GM21526 (cell line): ENCODE measurements at regions not wholly inside any gene's neighbourhood (a gene's known extent, or its start where the extent isn't known, plus 50 kb on each side); places are given as distances from the start of the nearest gene placed in this dataset.

Experiments
- ATAC-seq: cut with Tn5 transposase; IDR thresholded peaks from one replicate; pipeline ENCODE4 v1.9.1; 2021; ENCODE audit warnings: moderate library complexity; ENCODE audit not compliant: unreplicated experiment, low FRiP score

- ATAC-seq: no peak
These were observed 69.0 kb upstream of the ZSWIM6 start for GRCh38 chr5:61263072-61263471.

GRCh38 chr5:61263561-61264272 lies 68.3 kb upstream of the ZSWIM6 start:
- no peak for ATAC-seq

GRCh38 chr5:61264273-61264661 lies 67.8 kb upstream of the ZSWIM6 start:
- ATAC-seq: no peak

GRCh38 chr5:61267116-61267515 lies 64.9 kb upstream of the ZSWIM6 start:
- no peak for ATAC-seq

GRCh38 chr5:61268871-61269270 lies 63.2 kb upstream of the ZSWIM6 start:
- ATAC-seq: no peak

GRCh38 chr5:61270510-61271165 lies 61.4 kb upstream of the ZSWIM6 start:
- ATAC-seq: no peak

GRCh38 chr5:61272688-61273087 lies 59.4 kb upstream of the ZSWIM6 start:
- ATAC-seq: no peak

GRCh38 chr5:61273279-61273975 lies 58.6 kb upstream of the ZSWIM6 start:
- ATAC-seq: no peak

- ATAC-seq: no peak
These were observed 57.5 kb upstream of the ZSWIM6 start for GRCh38 chr5:61274511-61274911.

- ATAC-seq: no peak
These were observed 56.2 kb upstream of the ZSWIM6 start for GRCh38 chr5:61275841-61276240.

GRCh38 chr5:61277190-61277589 lies 54.9 kb upstream of the ZSWIM6 start:
- no peak for ATAC-seq

GRCh38 chr5:61277781-61278180 lies 54.3 kb upstream of the ZSWIM6 start:
- ATAC-seq: no peak

GRCh38 chr5:61279725-61280124 lies 52.3 kb upstream of the ZSWIM6 start:
- ATAC-seq: no peak

- no peak for ATAC-seq
These were observed 51.9 kb upstream of the ZSWIM6 start for GRCh38 chr5:61280205-61280604.

- ATAC-seq: no peak
These were observed 51.2 kb upstream of the ZSWIM6 start for GRCh38 chr5:61280761-61281427.

GRCh38 chr5:61281686-61282085 lies 50.4 kb upstream of the ZSWIM6 start:
- ATAC-seq: no peak
